H1 (cell line): ENCODE measurements at regions not wholly inside any gene's neighbourhood (a gene's known extent, or its start where the extent isn't known, plus 50 kb on each side); places are given as distances from the start of the nearest gene placed in this dataset.

Source experiments
- CTCF ChIA-PET: fragments of 300-600 bp; sonication (Branson Sonifier 250); formaldehyde crosslinking; loops from one replicate; lab custom pipeline; 2021; ENCODE audit not compliant: partially characterized antibody; lab: Charles Lee
- POLR2A ChIA-PET: fragments of 300-600 bp; sonication (Branson Sonifier 250); formaldehyde crosslinking; loops from one replicate; lab custom pipeline; 2021; ENCODE audit warnings: inconsistent platforms; ENCODE audit not compliant: partially characterized antibody; lab: Charles Lee
- DNase-seq, 2 experiments: peaks; one replicate each; pipeline versions ENCODE4 v3.0.0 to v3.0.0-alpha.2; 2010 to 2022; ENCODE audit warnings: low spot score in 2 of 2, low read depth in 1 of 2, mixed read lengths in 1 of 2
- FAIRE-seq: peaks from 2 replicates; lab custom pipeline; 2011; peaks lifted over from hg19 to GRCh38; lab: Jason Lieb, UNC
- H2AFZ ChIP-seq: 2 replicates; pipeline ENCODE4 v1.8.1; 2012; ENCODE audit warnings: low read length, inconsistent platforms
- H2AK5ac ChIP-seq: 2 replicates; pipeline ENCODE4 v1.6.1; 2013; ENCODE audit warnings: low read depth, low read length
- H2BK120ac ChIP-seq: replicated peaks from 2 replicates; pipeline ENCODE3; 2013; ENCODE audit warnings: low read depth, low read length, inconsistent platforms
- H2BK12ac ChIP-seq: 2 replicates; pipeline ENCODE4 v1.6.1; 2013; ENCODE audit warnings: low read depth, low read length
- H2BK15ac ChIP-seq: 2 replicates; pipeline ENCODE4 v1.6.1; 2013; ENCODE audit warnings: low read length
- H2BK20ac ChIP-seq: 2 replicates; pipeline ENCODE4 v1.6.1; 2013; ENCODE audit warnings: low read length
- H2BK5ac ChIP-seq: 2 replicates; pipeline ENCODE4 v1.6.1; 2013; ENCODE audit warnings: low read depth, low read length
- H3K14ac ChIP-seq: 2 replicates; pipeline ENCODE4 v1.6.1; 2013; ENCODE audit warnings: inconsistent platforms; ENCODE audit not compliant: insufficient read length
- H3K18ac ChIP-seq: 2 replicates; pipeline ENCODE4 v1.6.1; 2013; ENCODE audit warnings: low read length; ENCODE audit errors: extremely low read depth
- H3K23ac ChIP-seq: 2 replicates; pipeline ENCODE4 v1.6.1; 2013; ENCODE audit warnings: inconsistent platforms; ENCODE audit not compliant: insufficient read length
- H3K23me2 ChIP-seq: 2 replicates; pipeline ENCODE4 v1.6.1; 2013; ENCODE audit warnings: low read depth, low read length
- H3K27ac ChIP-seq: 2 replicates; pipeline ENCODE4 v1.6.1; 2011; ENCODE audit warnings: low read depth, low read length, inconsistent platforms
- H3K27me3 ChIP-seq, 4 experiments: replicated peaks in 1 of 4; 1 replicate in 1 of 4; 2 replicates in 3 of 4; pipeline versions ENCODE4 v1.6.1 to v1.8.1; 2011 to 2013; ENCODE audit warnings: low read length in 3 of 4, mild to moderate bottlenecking in 3 of 4, inconsistent platforms in 2 of 4, mixed read lengths in 2 of 4, moderate library complexity in 1 of 4; ENCODE audit not compliant: control insufficient read depth in 3 of 4, insufficient read depth in 3 of 4; ENCODE audit errors: extremely low read depth in 1 of 4
- H3K36me3 ChIP-seq, 4 experiments: 2 replicates each; pipeline versions ENCODE4 v1.6.1 to v1.8.1; 2011 to 2013; ENCODE audit warnings: mild to moderate bottlenecking in 4 of 4, low read length in 3 of 4, moderate library complexity in 2 of 4, control low read depth in 1 of 4, inconsistent platforms in 1 of 4; ENCODE audit not compliant: insufficient read depth in 4 of 4, control insufficient read depth in 2 of 4
- H3K4ac ChIP-seq: replicated peaks from 2 replicates; pipeline ENCODE3; 2013; ENCODE audit warnings: low read length, low read depth, mixed read lengths, inconsistent platforms; ENCODE audit not compliant: insufficient read length
- H3K4me1 ChIP-seq, 4 experiments: replicated peaks in 1 of 4; 1 replicate in 1 of 4; 2 replicates in 3 of 4; pipeline versions ENCODE4 v1.6.1 to v1.8.1; 2011 to 2013; ENCODE audit warnings: low read length in 3 of 4, inconsistent platforms in 2 of 4, mixed read lengths in 1 of 4; ENCODE audit not compliant: insufficient read depth in 4 of 4, control insufficient read depth in 3 of 4
- H3K4me2 ChIP-seq, 2 experiments: 2 replicates each; pipeline versions ENCODE4 v1.6.1 to v1.8.1; 2011 to 2013; ENCODE audit warnings: low read depth in 2 of 2, low read length in 2 of 2, control low read depth in 1 of 2, inconsistent platforms in 1 of 2, mild to moderate bottlenecking in 1 of 2; ENCODE audit not compliant: insufficient read depth in 1 of 2
- H3K4me3 ChIP-seq, 4 experiments: fragments of 200-600, 300-600 bp in 1 of 4; sonication (generic), shearing (Covaris generic), sonication (Bioruptor Twin) in 1 of 4; 2 replicates each; pipeline versions ENCODE4 v1.5.1 to v1.8.1; 2011 to 2016; ENCODE audit warnings: low read length in 4 of 4, low read depth in 3 of 4, control low read depth in 2 of 4, inconsistent platforms in 2 of 4, mild to moderate bottlenecking in 2 of 4, mixed read lengths in 1 of 4, moderate library complexity in 1 of 4; ENCODE audit not compliant: insufficient read depth in 2 of 4; ENCODE audit errors: extremely low read depth in 1 of 4
- H3K56ac ChIP-seq: replicated peaks from 2 replicates; pipeline ENCODE3; 2013; ENCODE audit warnings: low read depth, mild to moderate bottlenecking, mixed read lengths, low read length, inconsistent platforms; ENCODE audit not compliant: insufficient read length
- H3K79me1 ChIP-seq: 2 replicates; pipeline ENCODE4 v1.6.1; 2013; ENCODE audit warnings: low read depth, low read length, control low read depth
- H3K79me2 ChIP-seq, 2 experiments: 2 replicates each; pipeline versions ENCODE4 v1.6.1 to v1.8.1; 2012 to 2013; ENCODE audit warnings: low read length in 2 of 2, mild to moderate bottlenecking in 2 of 2, inconsistent platforms in 1 of 2; ENCODE audit not compliant: insufficient read depth in 2 of 2, control insufficient read depth in 1 of 2
- H3K9ac ChIP-seq, 4 experiments: replicated peaks in 1 of 4; 1 replicate in 1 of 4; 2 replicates in 3 of 4; pipeline versions ENCODE4 v1.6.1 to v1.8.1; 2011 to 2013; ENCODE audit warnings: low read depth in 3 of 4, low read length in 3 of 4, control low read depth in 2 of 4, mild to moderate bottlenecking in 2 of 4, moderate library complexity in 2 of 4, inconsistent platforms in 1 of 4; ENCODE audit errors: extremely low read depth in 1 of 4
- H3K9me3 ChIP-seq, 2 experiments: 2 replicates each; pipeline versions ENCODE4 v1.6.1 to v1.8.1; 2012 to 2013; ENCODE audit warnings: mild to moderate bottlenecking in 2 of 2, moderate library complexity in 2 of 2, control low read depth in 1 of 2, inconsistent platforms in 1 of 2, low read depth in 1 of 2, low read length in 1 of 2, mixed read lengths in 1 of 2; ENCODE audit not compliant: insufficient read depth in 2 of 2
- H4K20me1 ChIP-seq, 2 experiments: replicated peaks in 1 of 2; 2 replicates each; pipeline versions ENCODE3 to v1.8.1; 2011 to 2013; ENCODE audit warnings: inconsistent platforms in 2 of 2, low read length in 2 of 2, mild to moderate bottlenecking in 1 of 2; ENCODE audit not compliant: insufficient read depth in 2 of 2, control insufficient read depth in 1 of 2
- H4K5ac ChIP-seq: 2 replicates; pipeline ENCODE4 v1.6.1; 2013; ENCODE audit warnings: low read length, low read depth, mixed read lengths, inconsistent platforms; ENCODE audit not compliant: insufficient read length
- H4K8ac ChIP-seq: 2 replicates; pipeline ENCODE4 v1.8.0; 2013; ENCODE audit warnings: mild to moderate bottlenecking, moderate library complexity, low read length, inconsistent platforms; ENCODE audit not compliant: insufficient read depth; ENCODE audit errors: extremely low read depth
- H4K91ac ChIP-seq: replicated peaks from 2 replicates; pipeline ENCODE3; 2013; ENCODE audit warnings: low read length, mixed read lengths, inconsistent platforms; ENCODE audit not compliant: insufficient read length
- CBX8 ChIP-seq: fragments of 300-800, 300-1000 bp; sonication (generic); IDR thresholded peaks from 2 replicates; pipeline ENCODE4 v1.7.1; 2016; ENCODE audit warnings: low read depth, low read length, borderline replicate concordance
- CREB1 ChIP-seq: IDR thresholded peaks from 2 replicates; pipeline ENCODE4 v1.6.1; 2012; ENCODE audit warnings: inconsistent platforms
- E2F6 ChIP-seq: IDR thresholded peaks from 2 replicates; pipeline ENCODE4 v1.6.1; 2012; ENCODE audit warnings: inconsistent platforms
- EZH2 ChIP-seq: fragments of 200-600 bp; sonication (generic); IDR thresholded peaks from 2 replicates; pipeline ENCODE4 v1.7.1; 2012; ENCODE audit warnings: low read depth, mild to moderate bottlenecking, moderate library complexity, low read length, inconsistent platforms; ENCODE audit not compliant: severe bottlenecking
- JUN ChIP-seq: IDR thresholded peaks from 2 replicates; pipeline ENCODE4 v1.6.1; 2011; ENCODE audit warnings: low read depth, mild to moderate bottlenecking, improper control_type of control experiment, low read length
- KDM1A ChIP-seq: fragments of 200-600, 300-600 bp; sonication (generic); IDR thresholded peaks from 2 replicates; pipeline ENCODE4 v1.7.1; 2016; ENCODE audit warnings: mild to moderate bottlenecking, low read length, borderline replicate concordance
- KDM5A ChIP-seq: fragments of 200-600 bp; IDR thresholded peaks from 2 replicates; pipeline ENCODE4 v1.7.1; 2012; ENCODE audit warnings: mild to moderate bottlenecking, low read length, inconsistent platforms, mixed read lengths
- POLR2AphosphoS5 ChIP-seq: IDR thresholded peaks from 2 replicates; pipeline ENCODE4 v1.6.1; 2011; ENCODE audit warnings: low read depth, low read length
- POU5F1 ChIP-seq: IDR thresholded peaks from 2 replicates; pipeline ENCODE4 v1.6.1; 2011; ENCODE audit warnings: low read depth, mild to moderate bottlenecking, low read length, moderate library complexity
- RXRA ChIP-seq: IDR thresholded peaks from 2 replicates; pipeline ENCODE4 v1.6.1; 2011; ENCODE audit warnings: low read depth, mild to moderate bottlenecking, low read length, moderate library complexity; ENCODE audit not compliant: insufficient read depth
- SIN3A ChIP-seq, 2 experiments: IDR thresholded peaks in 1 of 2; conservative IDR thresholded peaks in 1 of 2; 2 replicates each; pipeline ENCODE4 v1.6.1; 2011 to 2012; ENCODE audit warnings: low read length in 2 of 2, improper control_type of control experiment in 1 of 2, low read depth in 1 of 2, mild to moderate bottlenecking in 1 of 2
- TCF12 ChIP-seq: IDR thresholded peaks from 2 replicates; pipeline ENCODE4 v1.6.1; 2011; ENCODE audit warnings: low read depth, mild to moderate bottlenecking, low read length
- WGBS, 2 experiments: shearing (Covaris generic) in 1 of 2; methylation state at CpG; one replicate each; pipeline versions ENCODE4 v1.1.6 to v1.1.7; 2013 to 2015; ENCODE audit warnings: low lambda C conversion rate in 2 of 2, mixed read lengths in 2 of 2, inconsistent platforms in 1 of 2, low coverage in 1 of 2, missing lambda C conversion rate in 1 of 2; ENCODE audit not compliant: insufficient replicate concordance in 2 of 2, insufficient coverage in 1 of 2, insufficient read length in 1 of 2; ENCODE audit errors: extremely low coverage in 1 of 2, missing lambda C conversion rate in 1 of 2; 5-methylcytosine and 5-hydroxymethylcytosine counted together
- TF ChIP-seq, protein P1 (sequence below): IDR thresholded peaks from 2 replicates; pipeline ENCODE4 v1.6.1; 2011; ENCODE audit warnings: low read length, improper control_type of control experiment

- no peak overlapping the region for H3K27ac ChIP-seq
- no peaks in the 10 kb centered on the region for H3K79me2 ChIP-seq
- H2BK20ac ChIP-seq = no peak overlapping the region
- H3K27me3 ChIP-seq = no peaks in the 10 kb centered on the region
- H3K36me3 ChIP-seq = no peaks in the 10 kb centered on the region
- no peak overlapping the region for H2AFZ ChIP-seq
- no peak overlapping the region for H2BK12ac ChIP-seq
- 47% methylated on average over 2 of the region's 2 CpGs; no CpG with 5 or more reads in 1 of the 2 experiments for WGBS, 2 experiments
- no peak overlapping the region for H3K23ac ChIP-seq
- no peak overlapping the region for H3K4me2 ChIP-seq
- no peak overlapping the region for H3K4ac ChIP-seq
- H3K9ac ChIP-seq = no peak overlapping the region
- no peaks in the 10 kb centered on the region for H4K20me1 ChIP-seq
- no peak overlapping the region for H2AK5ac ChIP-seq
- H2BK5ac ChIP-seq = no peak overlapping the region
- H3K18ac ChIP-seq = no peak overlapping the region
- ChIA-PET POLR2A (no interaction called here), CTCF (interaction anchor here (5.8 kb wide), 1 partner anchor 8 kb away, joined by 59 read pairs; no protein-coding TSS in a partner anchor)
- H3K9me3 ChIP-seq = no peaks in the 10 kb centered on the region
- DNase-seq (no peak), FAIRE-seq (no peak)
- no peak overlapping the region for H4K8ac ChIP-seq
- H3K4me3 ChIP-seq = no peak overlapping the region
- H3K23me2 ChIP-seq = no peaks in the 10 kb centered on the region
- H3K56ac ChIP-seq = no peak overlapping the region
- H3K14ac ChIP-seq = no peak overlapping the region
- H2BK120ac ChIP-seq = no peak overlapping the region
- no peak overlapping the region for H4K91ac ChIP-seq
- H2BK15ac ChIP-seq = no peak overlapping the region
- no peaks in the 10 kb centered on the region for H3K79me1 ChIP-seq
- H3K4me1 ChIP-seq = no peaks in the 10 kb centered on the region
- H4K5ac ChIP-seq = no peak overlapping the region
- TF ChIP-seq, protein P1, sequence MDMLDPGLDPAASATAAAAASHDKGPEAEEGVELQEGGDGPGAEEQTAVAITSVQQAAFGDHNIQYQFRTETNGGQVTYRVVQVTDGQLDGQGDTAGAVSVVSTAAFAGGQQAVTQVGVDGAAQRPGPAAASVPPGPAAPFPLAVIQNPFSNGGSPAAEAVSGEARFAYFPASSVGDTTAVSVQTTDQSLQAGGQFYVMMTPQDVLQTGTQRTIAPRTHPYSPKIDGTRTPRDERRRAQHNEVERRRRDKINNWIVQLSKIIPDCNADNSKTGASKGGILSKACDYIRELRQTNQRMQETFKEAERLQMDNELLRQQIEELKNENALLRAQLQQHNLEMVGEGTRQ = no peak
- TF ChIP-seq CBX8 (no peak), KDM5A (no peak), EZH2 (no peak), TCF12 (no peak), SIN3A (conservative IDR thresholded peaks at IDR 0.05 in 1 of 2, IDR thresholded peaks at IDR 0.05 in 1 of 2; ENCODE audit: low read depth in 1 of 2, low read length in 2 of 2) (no peak), POU5F1 (no peak), KDM1A (no peak), E2F6 (no peak), RXRA (no peak), POLR2AphosphoS5 (no peak), JUN (no peak), CREB1 (no peak)
These were observed 286.0 kb downstream of the ADGRL2 start for GRCh38 chr1:82086739-82087138.
